ENCODE measurements at regions not wholly inside any gene's neighbourhood (a gene's known extent, or its start where the extent isn't known, plus 50 kb on each side); places are given as distances from the start of the nearest gene placed in this dataset.

- Histone ChIP-seq H3K9ac (ENCODE audit: low read length) (no peak overlapping the region), H3K27me3 (ENCODE audit: control insufficient read depth, insufficient read depth, low read length) (no peaks in the 10 kb centered on the region), H3K27ac (ENCODE audit: low read depth, low read length) (no peak overlapping the region), H3K36me3 (ENCODE audit: control insufficient read depth, insufficient read depth, low read length) (no peaks in the 10 kb centered on the region), H3K4me3 (ENCODE audit: low read length) (no peak overlapping the region), H3K4me1 (ENCODE audit: control insufficient read depth, insufficient read depth, low read length) (no peaks in the 10 kb centered on the region)
Measured at GRCh38 chr4:178664621-178665020, 1222.4 kb upstream of the AGA start.

- H3K27ac ChIP-seq (ENCODE audit: low read depth, low read length), result no peak overlapping the region
- no peaks in the 10 kb centered on the region for H3K27me3 ChIP-seq (ENCODE audit: control insufficient read depth, insufficient read depth, low read length)
- no peaks in the 10 kb centered on the region for H3K4me1 ChIP-seq (ENCODE audit: control insufficient read depth, insufficient read depth, low read length)
- H3K4me3 ChIP-seq (ENCODE audit: low read length), result no peak overlapping the region
- no peaks in the 10 kb centered on the region for H3K36me3 ChIP-seq (ENCODE audit: control insufficient read depth, insufficient read depth, low read length)
- no peak overlapping the region for H3K9ac ChIP-seq (ENCODE audit: low read length)
Measured at GRCh38 chr4:178665916-178666315, 1223.7 kb upstream of the AGA start.

- H3K4me1 ChIP-seq (ENCODE audit: control insufficient read depth, insufficient read depth, low read length), result no peaks in the 10 kb centered on the region
- H3K27ac ChIP-seq (ENCODE audit: low read depth, low read length), result no peak overlapping the region
- H3K4me3 ChIP-seq (ENCODE audit: low read length), result no peak overlapping the region
- no peaks in the 10 kb centered on the region for H3K36me3 ChIP-seq (ENCODE audit: control insufficient read depth, insufficient read depth, low read length)
- no peak overlapping the region for H3K9ac ChIP-seq (ENCODE audit: low read length)
- H3K27me3 ChIP-seq (ENCODE audit: control insufficient read depth, insufficient read depth, low read length), result no peaks in the 10 kb centered on the region
Measured at GRCh38 chr4:178671766-178672165, 1229.5 kb upstream of the AGA start.

- Histone ChIP-seq H3K4me3 (ENCODE audit: low read length) (no peak overlapping the region), H3K27me3 (ENCODE audit: control insufficient read depth, insufficient read depth, low read length) (no peaks in the 10 kb centered on the region), H3K36me3 (ENCODE audit: control insufficient read depth, insufficient read depth, low read length) (no peaks in the 10 kb centered on the region), H3K4me1 (ENCODE audit: control insufficient read depth, insufficient read depth, low read length) (no peaks in the 10 kb centered on the region), H3K9ac (ENCODE audit: low read length) (no peak overlapping the region), H3K27ac (ENCODE audit: low read depth, low read length) (no peak overlapping the region)
Measured at GRCh38 chr4:178672512-178672911, 1230.3 kb upstream of the AGA start.

GRCh38 chr4:178681871-178682270 is 1239.6 kb upstream of the AGA start:
- no peaks in the 10 kb centered on the region for H3K4me1 ChIP-seq (ENCODE audit: control insufficient read depth, insufficient read depth, low read length)
- H3K27ac ChIP-seq (ENCODE audit: low read depth, low read length), result no peak overlapping the region
- H3K4me3 ChIP-seq (ENCODE audit: low read length), result no peak overlapping the region
- no peaks in the 10 kb centered on the region for H3K36me3 ChIP-seq (ENCODE audit: control insufficient read depth, insufficient read depth, low read length)
- no peaks in the 10 kb centered on the region for H3K27me3 ChIP-seq (ENCODE audit: control insufficient read depth, insufficient read depth, low read length)
- no peak overlapping the region for H3K9ac ChIP-seq (ENCODE audit: low read length)

- Histone ChIP-seq H3K4me1 (ENCODE audit: control insufficient read depth, insufficient read depth, low read length) (no peaks in the 10 kb centered on the region), H3K27me3 (ENCODE audit: control insufficient read depth, insufficient read depth, low read length) (no peaks in the 10 kb centered on the region), H3K36me3 (ENCODE audit: control insufficient read depth, insufficient read depth, low read length) (no peaks in the 10 kb centered on the region), H3K27ac (ENCODE audit: low read depth, low read length) (no peak overlapping the region), H3K4me3 (ENCODE audit: low read length) (no peak overlapping the region), H3K9ac (ENCODE audit: low read length) (no peak overlapping the region)
Measured at GRCh38 chr4:178689926-178690325, 1247.7 kb upstream of the AGA start.

- Histone ChIP-seq H3K9ac (ENCODE audit: low read length) (no peak overlapping the region), H3K4me1 (ENCODE audit: control insufficient read depth, insufficient read depth, low read length) (no peaks in the 10 kb centered on the region), H3K36me3 (ENCODE audit: control insufficient read depth, insufficient read depth, low read length) (no peaks in the 10 kb centered on the region), H3K4me3 (ENCODE audit: low read length) (no peak overlapping the region), H3K27ac (ENCODE audit: low read depth, low read length) (no peak overlapping the region), H3K27me3 (ENCODE audit: control insufficient read depth, insufficient read depth, low read length) (no peaks in the 10 kb centered on the region)
Measured at GRCh38 chr4:178693816-178694215, 1251.6 kb upstream of the AGA start.

- H3K27me3 ChIP-seq (ENCODE audit: control insufficient read depth, insufficient read depth, low read length), result no peaks in the 10 kb centered on the region
- no peak overlapping the region for H3K4me3 ChIP-seq (ENCODE audit: low read length)
- no peak overlapping the region for H3K27ac ChIP-seq (ENCODE audit: low read depth, low read length)
- no peaks in the 10 kb centered on the region for H3K4me1 ChIP-seq (ENCODE audit: control insufficient read depth, insufficient read depth, low read length)
- no peaks in the 10 kb centered on the region for H3K36me3 ChIP-seq (ENCODE audit: control insufficient read depth, insufficient read depth, low read length)
- no peak overlapping the region for H3K9ac ChIP-seq (ENCODE audit: low read length)
Measured at GRCh38 chr4:178696515-178696914, 1254.3 kb upstream of the AGA start.

- Histone ChIP-seq H3K4me3 (ENCODE audit: low read length) (no peak overlapping the region), H3K36me3 (ENCODE audit: control insufficient read depth, insufficient read depth, low read length) (no peaks in the 10 kb centered on the region), H3K9ac (ENCODE audit: low read length) (no peak overlapping the region), H3K27ac (ENCODE audit: low read depth, low read length) (no peak overlapping the region), H3K27me3 (ENCODE audit: control insufficient read depth, insufficient read depth, low read length) (no peaks in the 10 kb centered on the region), H3K4me1 (ENCODE audit: control insufficient read depth, insufficient read depth, low read length) (no peaks in the 10 kb centered on the region)
Measured at GRCh38 chr4:178712486-178712885, 1270.2 kb upstream of the AGA start.

GRCh38 chr4:178738026-178738425 is 1295.8 kb upstream of the AGA start:
- H3K36me3 ChIP-seq (ENCODE audit: control insufficient read depth, insufficient read depth, low read length), result no peaks in the 10 kb centered on the region
- H3K27me3 ChIP-seq (ENCODE audit: control insufficient read depth, insufficient read depth, low read length), result no peaks in the 10 kb centered on the region
- no peak overlapping the region for H3K4me3 ChIP-seq (ENCODE audit: low read length)
- no peak overlapping the region for H3K27ac ChIP-seq (ENCODE audit: low read depth, low read length)
- H3K9ac ChIP-seq (ENCODE audit: low read length), result no peak overlapping the region
- no peaks in the 10 kb centered on the region for H3K4me1 ChIP-seq (ENCODE audit: control insufficient read depth, insufficient read depth, low read length)

GRCh38 chr4:178745203-178745602 is 1303.0 kb upstream of the AGA start:
- no peaks in the 10 kb centered on the region for H3K4me1 ChIP-seq (ENCODE audit: control insufficient read depth, insufficient read depth, low read length)
- no peaks in the 10 kb centered on the region for H3K27me3 ChIP-seq (ENCODE audit: control insufficient read depth, insufficient read depth, low read length)
- no peak overlapping the region for H3K4me3 ChIP-seq (ENCODE audit: low read length)
- H3K9ac ChIP-seq (ENCODE audit: low read length), result no peak overlapping the region
- H3K36me3 ChIP-seq (ENCODE audit: control insufficient read depth, insufficient read depth, low read length), result no peaks in the 10 kb centered on the region
- no peak overlapping the region for H3K27ac ChIP-seq (ENCODE audit: low read depth, low read length)

GRCh38 chr4:178752954-178753525 is 1310.8 kb upstream of the AGA start:
- Histone ChIP-seq H3K4me3 (ENCODE audit: low read length) (no peak overlapping the region), H3K36me3 (ENCODE audit: control insufficient read depth, insufficient read depth, low read length) (no peaks in the 10 kb centered on the region), H3K27ac (ENCODE audit: low read depth, low read length) (no peak overlapping the region), H3K4me1 (ENCODE audit: control insufficient read depth, insufficient read depth, low read length) (no peaks in the 10 kb centered on the region), H3K27me3 (ENCODE audit: control insufficient read depth, insufficient read depth, low read length) (no peaks in the 10 kb centered on the region), H3K9ac (ENCODE audit: low read length) (no peak overlapping the region)

GRCh38 chr4:178778496-178778895 is 1336.3 kb upstream of the AGA start:
- Histone ChIP-seq H3K4me3 (ENCODE audit: low read length) (no peak overlapping the region), H3K27ac (ENCODE audit: low read depth, low read length) (no peak overlapping the region), H3K36me3 (ENCODE audit: control insufficient read depth, insufficient read depth, low read length) (no peaks in the 10 kb centered on the region), H3K27me3 (ENCODE audit: control insufficient read depth, insufficient read depth, low read length) (no peaks in the 10 kb centered on the region), H3K4me1 (ENCODE audit: control insufficient read depth, insufficient read depth, low read length) (no peaks in the 10 kb centered on the region), H3K9ac (ENCODE audit: low read length) (no peak overlapping the region)
